MM.1S (cell line): ENCODE measurements at regions not wholly inside any gene's neighbourhood (a gene's known extent, or its start where the extent isn't known, plus 50 kb on each side); places are given as distances from the start of the nearest gene placed in this dataset.

Experiments used
- DNase-seq: peaks from one replicate; pipeline ENCODE4 v3.0.0-alpha.2; 2015
- H2AFZ ChIP-seq: fragments of 300-600 bp; sonication (generic); 2 replicates; pipeline ENCODE4 v1.6.0; 2016; ENCODE audit warnings: antibody characterized with exemption, low read length
- H3F3A ChIP-seq: fragments of 300-600 bp; sonication (generic); 2 replicates; pipeline ENCODE4 v1.6.1; 2016; ENCODE audit warnings: mild to moderate bottlenecking, antibody characterized with exemption, low read length, moderate library complexity, mixed read lengths; ENCODE audit not compliant: insufficient read depth
- H3K27ac ChIP-seq: fragments of 300-600 bp; sonication (generic); 2 replicates; pipeline ENCODE4 v1.5.1; 2016; ENCODE audit warnings: mild to moderate bottlenecking, low read length
- H3K27me3 ChIP-seq: fragments of 300-600 bp; sonication (generic); replicated peaks from 2 replicates; pipeline ENCODE4 v1.6.0; 2016; ENCODE audit warnings: low read length; ENCODE audit not compliant: insufficient read depth
- H3K36me3 ChIP-seq: fragments of 300-600 bp; sonication (generic); replicated peaks from 2 replicates; pipeline ENCODE4 v1.6.1; 2016; ENCODE audit warnings: mild to moderate bottlenecking, low read length, mixed read lengths; ENCODE audit not compliant: insufficient read depth
- H3K4me1 ChIP-seq: fragments of 300-600 bp; sonication (generic); 2 replicates; pipeline ENCODE4 v1.6.1; 2016; ENCODE audit warnings: low read length, mixed read lengths
- H3K4me2 ChIP-seq: fragments of 300-600 bp; sonication (generic); 2 replicates; pipeline ENCODE4 v1.6.0; 2016; ENCODE audit warnings: low read depth, low read length
- H3K4me3 ChIP-seq: fragments of 300-600 bp; sonication (generic); 2 replicates; pipeline ENCODE4 v1.5.1; 2016; ENCODE audit warnings: low read length, mixed read lengths
- H3K79me2 ChIP-seq: fragments of 300-600 bp; sonication (generic); 2 replicates; pipeline ENCODE4 v1.6.1; 2016; ENCODE audit warnings: mixed run types, low read length, mixed read lengths
- H3K9ac ChIP-seq: fragments of 300-600 bp; sonication (generic); 2 replicates; pipeline ENCODE4 v1.6.1; 2016; ENCODE audit warnings: low read length, mixed read lengths
- H3K9me2 ChIP-seq: fragments of 300-600 bp; sonication (generic); replicated peaks from 2 replicates; pipeline ENCODE4 v1.6.1; 2016; ENCODE audit warnings: mild to moderate bottlenecking, low read length, mixed read lengths; ENCODE audit not compliant: insufficient read depth
- H3K9me3 ChIP-seq: fragments of 300-600 bp; sonication (generic); replicated peaks from 2 replicates; pipeline ENCODE4 v1.6.1; 2016; ENCODE audit warnings: mild to moderate bottlenecking, low read length, mixed read lengths; ENCODE audit not compliant: insufficient read depth
- H4K20me1 ChIP-seq: fragments of 300-600 bp; sonication (generic); 2 replicates; pipeline ENCODE4 v1.6.1; 2016; ENCODE audit warnings: mild to moderate bottlenecking, low read length, moderate library complexity, mixed read lengths; ENCODE audit not compliant: insufficient read depth
- CTCF ChIP-seq: fragments of 300-600 bp; sonication (generic); IDR thresholded peaks from 2 replicates; pipeline ENCODE4 v1.5.1; 2016; ENCODE audit warnings: antibody characterized with exemption, low read length, mixed read lengths
- EZH2 ChIP-seq: fragments of 300-600 bp; sonication (generic); optimal IDR thresholded peaks from 2 replicates; pipeline ENCODE3; 2017; ENCODE audit warnings: low read depth, mild to moderate bottlenecking, antibody characterized with exemption, low read length, mixed read lengths
- EZH2phosphoT487 ChIP-seq: fragments of 300-600 bp; sonication (generic); IDR thresholded peaks from 2 replicates; pipeline ENCODE4 v1.6.1; 2018; ENCODE audit warnings: antibody characterized with exemption, low read length

GRCh38 chr4:130090427-130090826 is 994.5 kb downstream of the C4orf33 start:
- Histone ChIP-seq H3K9me3 (no peaks in the 10 kb centered on the region), H3K36me3 (no peaks in the 10 kb centered on the region), H4K20me1 (no peaks in the 10 kb centered on the region), H3K27ac (no peak overlapping the region), H3K27me3 (no peaks in the 10 kb centered on the region), H3K4me3 (no peak overlapping the region), H3F3A (no peaks in the 10 kb centered on the region), H3K79me2 (no peaks in the 10 kb centered on the region), H3K4me1 (no peaks in the 10 kb centered on the region), H3K9me2 (no peaks in the 10 kb centered on the region), H2AFZ (no peak overlapping the region), H3K4me2 (no peak overlapping the region), H3K9ac (no peak overlapping the region)
- TF ChIP-seq CTCF (no peak), EZH2phosphoT487 (no peak), EZH2 (no peak)
- no peak for DNase-seq

GRCh38 chr4:130092187-130093015 is 996.4 kb downstream of the C4orf33 start:
- H2AFZ ChIP-seq = no peak overlapping the region

GRCh38 chr4:130099105-130099504 is 1003.2 kb downstream of the C4orf33 start:
- Histone ChIP-seq H3K36me3 (no peaks in the 10 kb centered on the region), H3K79me2 (no peaks in the 10 kb centered on the region), H3K4me2 (no peak overlapping the region), H4K20me1 (no peaks in the 10 kb centered on the region), H3K9me2 (no peaks in the 10 kb centered on the region), H3F3A (no peaks in the 10 kb centered on the region), H3K9ac (no peak overlapping the region), H2AFZ (no peak overlapping the region), H3K9me3 (no peaks in the 10 kb centered on the region), H3K27ac (no peak overlapping the region), H3K27me3 (no peaks in the 10 kb centered on the region), H3K4me3 (no peak overlapping the region), H3K4me1 (no peaks in the 10 kb centered on the region)
- TF ChIP-seq EZH2 (no peak), EZH2phosphoT487 (no peak), CTCF (no peak)
- DNase-seq = no peak

More at GRCh38 chr4:130092187-130093015, 996.4 kb downstream of the C4orf33 start:
- Histone ChIP-seq H3K27ac (no peak overlapping the region), H3K27me3 (no peaks in the 10 kb centered on the region), H3K4me1 (no peaks in the 10 kb centered on the region), H3K9ac (no peak overlapping the region), H3K4me3 (no peak overlapping the region), H3K9me3 (no peaks in the 10 kb centered on the region), H3K36me3 (no peaks in the 10 kb centered on the region), H3K79me2 (no peaks in the 10 kb centered on the region), H4K20me1 (no peaks in the 10 kb centered on the region), H3K4me2 (no peak overlapping the region), H3K9me2 (no peaks in the 10 kb centered on the region), H3F3A (no peaks in the 10 kb centered on the region)
- DNase-seq = no peak
- no peak for TF ChIP-seq EZH2
- no peak for TF ChIP-seq CTCF
- no peak for TF ChIP-seq EZH2phosphoT487
